ENCODE measurements at regions not wholly inside any gene's neighbourhood (a gene's known extent, or its start where the extent isn't known, plus 50 kb on each side); places are given as distances from the start of the nearest gene placed in this dataset.

DNA sequence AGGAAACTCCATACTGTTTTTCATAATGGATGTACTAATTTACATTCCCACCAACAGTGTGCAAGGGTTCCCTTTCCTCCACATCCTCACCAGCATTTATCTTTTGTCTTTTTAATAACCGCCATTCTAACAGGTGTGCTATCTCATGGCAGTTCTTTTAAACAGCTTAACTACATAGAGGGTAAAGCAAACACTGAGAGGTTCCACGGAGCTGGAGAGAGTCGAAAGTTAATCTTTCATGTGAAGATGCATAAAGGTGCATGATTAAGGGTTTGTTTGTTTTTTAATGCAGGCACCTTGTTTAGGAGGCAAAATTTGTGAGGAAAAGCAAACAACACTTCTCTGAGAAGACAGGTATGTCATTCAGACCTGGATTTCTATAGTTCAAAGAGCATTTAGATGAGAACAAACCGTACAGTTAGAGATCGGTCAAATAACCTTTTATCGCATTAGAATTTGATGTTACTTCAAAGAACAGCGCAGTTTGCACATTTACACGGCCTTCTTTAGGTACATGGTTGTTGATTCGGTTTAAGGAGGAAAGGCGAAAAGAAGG is 193.9 kb downstream of the RBM26 start:
- Histone ChIP-seq H3K4me3 (ENCODE audit: insufficient read length, low read depth) (no peak overlapping the region), H3K9ac (ENCODE audit: insufficient read length, low read depth) (no peak overlapping the region), H3K4me1 (ENCODE audit: insufficient read depth, insufficient read length) (no peaks in the 10 kb centered on the region), H3K27me3 (ENCODE audit: insufficient read depth, insufficient read length) (no peaks in the 10 kb centered on the region), H3K9me3 (ENCODE audit: insufficient read depth, low read length) (no peaks in the 10 kb centered on the region), H3K36me3 (ENCODE audit: insufficient read depth, insufficient read length, low read length) (no peaks in the 10 kb centered on the region)
- no peak for DNase-seq (ENCODE audit: low read depth, low spot score)
- TF ChIP-seq ZNF274 (IDR thresholded peaks at IDR 0.05; ENCODE audit: low read depth, low read length) (no peak), YY1 (IDR thresholded peaks at IDR 0.05; ENCODE audit: insufficient read depth, insufficient read length) (no peak), SUZ12 (IDR thresholded peaks at IDR 0.05; ENCODE audit: extremely low read depth, insufficient read depth, insufficient read length) (no peak)

DNA sequence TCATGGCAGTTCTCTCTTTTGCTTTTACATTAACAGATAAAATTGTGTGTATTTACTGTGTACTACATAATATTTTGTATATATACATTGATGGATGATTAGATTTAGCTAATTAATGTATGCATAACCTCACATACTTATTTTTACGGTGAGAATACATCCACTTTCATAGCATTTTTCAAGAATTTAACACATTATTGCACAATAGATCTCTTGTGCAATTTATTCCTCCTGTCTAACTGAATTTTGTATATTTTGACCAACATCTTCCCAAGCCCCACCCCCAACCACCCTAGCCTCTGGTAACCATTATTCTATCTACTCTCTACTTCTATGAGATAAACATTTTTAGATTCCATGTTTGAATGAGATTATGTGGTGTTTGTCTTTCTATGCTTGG is 194.7 kb downstream of the RBM26 start:
- no peaks in the 10 kb centered on the region for H3K36me3 ChIP-seq (ENCODE audit: insufficient read depth, insufficient read length, low read length)
- no peaks in the 10 kb centered on the region for H3K27me3 ChIP-seq (ENCODE audit: insufficient read depth, insufficient read length)
- H3K9me3 ChIP-seq (ENCODE audit: insufficient read depth, low read length), result no peaks in the 10 kb centered on the region
- DNase-seq (ENCODE audit: low read depth, low spot score), result no peak
- no peak overlapping the region for H3K9ac ChIP-seq (ENCODE audit: insufficient read length, low read depth)
- no peaks in the 10 kb centered on the region for H3K4me1 ChIP-seq (ENCODE audit: insufficient read depth, insufficient read length)
- TF ChIP-seq YY1 (IDR thresholded peaks at IDR 0.05; ENCODE audit: insufficient read depth, insufficient read length) (no peak), ZNF274 (IDR thresholded peaks at IDR 0.05; ENCODE audit: low read depth, low read length) (no peak), SUZ12 (IDR thresholded peaks at IDR 0.05; ENCODE audit: extremely low read depth, insufficient read depth, insufficient read length) (no peak)
- no peak overlapping the region for H3K4me3 ChIP-seq (ENCODE audit: insufficient read length, low read depth)

- no peaks in the 10 kb centered on the region for H3K4me1 ChIP-seq (ENCODE audit: insufficient read depth, insufficient read length)
- H3K9ac ChIP-seq (ENCODE audit: insufficient read length, low read depth), result no peak overlapping the region
- TF ChIP-seq YY1 (IDR thresholded peaks at IDR 0.05; ENCODE audit: insufficient read depth, insufficient read length) (no peak), SUZ12 (IDR thresholded peaks at IDR 0.05; ENCODE audit: extremely low read depth, insufficient read depth, insufficient read length) (no peak), ZNF274 (IDR thresholded peaks at IDR 0.05; ENCODE audit: low read depth, low read length) (no peak)
- H3K36me3 ChIP-seq (ENCODE audit: insufficient read depth, insufficient read length, low read length), result no peaks in the 10 kb centered on the region
- peak; percentile 5 for DNase-seq (ENCODE audit: low read depth, low spot score)
- H3K27me3 ChIP-seq (ENCODE audit: insufficient read depth, insufficient read length), result no peaks in the 10 kb centered on the region
- no peaks in the 10 kb centered on the region for H3K9me3 ChIP-seq (ENCODE audit: insufficient read depth, low read length)
- no peak overlapping the region for H3K4me3 ChIP-seq (ENCODE audit: insufficient read length, low read depth)
Measured at GRCh38 chr13:79197933-79198332, 208.1 kb downstream of the RBM26 start.

- Histone ChIP-seq H3K4me1 (ENCODE audit: insufficient read depth, insufficient read length) (no peaks in the 10 kb centered on the region), H3K27me3 (ENCODE audit: insufficient read depth, insufficient read length) (no peaks in the 10 kb centered on the region), H3K9ac (ENCODE audit: insufficient read length, low read depth) (no peak overlapping the region), H3K4me3 (ENCODE audit: insufficient read length, low read depth) (no peak overlapping the region), H3K9me3 (ENCODE audit: insufficient read depth, low read length) (no peaks in the 10 kb centered on the region), H3K36me3 (ENCODE audit: insufficient read depth, insufficient read length, low read length) (no peaks in the 10 kb centered on the region)
- TF ChIP-seq ZNF274 (IDR thresholded peaks at IDR 0.05; ENCODE audit: low read depth, low read length) (no peak), YY1 (IDR thresholded peaks at IDR 0.05; ENCODE audit: insufficient read depth, insufficient read length) (no peak), SUZ12 (IDR thresholded peaks at IDR 0.05; ENCODE audit: extremely low read depth, insufficient read depth, insufficient read length) (no peak)
- DNase-seq (ENCODE audit: low read depth, low spot score), result no peak
Measured at GRCh38 chr13:79196843-79197242, 209.2 kb downstream of the RBM26 start.

GRCh38 chr13:79196366-79196765 is 209.7 kb downstream of the RBM26 start:
- no peak overlapping the region for H3K9ac ChIP-seq (ENCODE audit: insufficient read length, low read depth)
- TF ChIP-seq SUZ12 (IDR thresholded peaks at IDR 0.05; ENCODE audit: extremely low read depth, insufficient read depth, insufficient read length) (no peak), ZNF274 (IDR thresholded peaks at IDR 0.05; ENCODE audit: low read depth, low read length) (no peak), YY1 (IDR thresholded peaks at IDR 0.05; ENCODE audit: insufficient read depth, insufficient read length) (no peak)
- no peaks in the 10 kb centered on the region for H3K36me3 ChIP-seq (ENCODE audit: insufficient read depth, insufficient read length, low read length)
- H3K4me3 ChIP-seq (ENCODE audit: insufficient read length, low read depth), result no peak overlapping the region
- H3K27me3 ChIP-seq (ENCODE audit: insufficient read depth, insufficient read length), result no peaks in the 10 kb centered on the region
- H3K9me3 ChIP-seq (ENCODE audit: insufficient read depth, low read length), result no peaks in the 10 kb centered on the region
- DNase-seq (ENCODE audit: low read depth, low spot score), result no peak
- H3K4me1 ChIP-seq (ENCODE audit: insufficient read depth, insufficient read length), result no peaks in the 10 kb centered on the region

- Histone ChIP-seq H3K36me3 (ENCODE audit: insufficient read depth, insufficient read length, low read length) (no peaks in the 10 kb centered on the region), H3K4me1 (ENCODE audit: insufficient read depth, insufficient read length) (no peaks in the 10 kb centered on the region), H3K4me3 (ENCODE audit: insufficient read length, low read depth) (no peak overlapping the region), H3K9me3 (ENCODE audit: insufficient read depth, low read length) (no peaks in the 10 kb centered on the region), H3K9ac (ENCODE audit: insufficient read length, low read depth) (no peak overlapping the region), H3K27me3 (ENCODE audit: insufficient read depth, insufficient read length) (no peaks in the 10 kb centered on the region)
- TF ChIP-seq SUZ12 (IDR thresholded peaks at IDR 0.05; ENCODE audit: extremely low read depth, insufficient read depth, insufficient read length) (no peak), ZNF274 (IDR thresholded peaks at IDR 0.05; ENCODE audit: low read depth, low read length) (no peak), YY1 (IDR thresholded peaks at IDR 0.05; ENCODE audit: insufficient read depth, insufficient read length) (no peak)
- DNase-seq (ENCODE audit: low read depth, low spot score), result no peak
Measured at GRCh38 chr13:79194727-79195126, 211.3 kb downstream of the RBM26 start.

- no peak overlapping the region for H3K4me3 ChIP-seq (ENCODE audit: insufficient read length, low read depth)
Measured at GRCh38 chr13:79194272-79194671, 211.8 kb downstream of the RBM26 start.

More at GRCh38 chr13:79194272-79194671, 211.8 kb downstream of the RBM26 start:
- H3K27me3 ChIP-seq (ENCODE audit: insufficient read depth, insufficient read length), result no peaks in the 10 kb centered on the region
- no peaks in the 10 kb centered on the region for H3K36me3 ChIP-seq (ENCODE audit: insufficient read depth, insufficient read length, low read length)
- H3K9me3 ChIP-seq (ENCODE audit: insufficient read depth, low read length), result no peaks in the 10 kb centered on the region
- TF ChIP-seq SUZ12 (IDR thresholded peaks at IDR 0.05; ENCODE audit: extremely low read depth, insufficient read depth, insufficient read length) (no peak), YY1 (IDR thresholded peaks at IDR 0.05; ENCODE audit: insufficient read depth, insufficient read length) (no peak), ZNF274 (IDR thresholded peaks at IDR 0.05; ENCODE audit: low read depth, low read length) (no peak)
- H3K4me1 ChIP-seq (ENCODE audit: insufficient read depth, insufficient read length), result no peaks in the 10 kb centered on the region
- no peak for DNase-seq (ENCODE audit: low read depth, low spot score)
- no peak overlapping the region for H3K9ac ChIP-seq (ENCODE audit: insufficient read length, low read depth)
